ENCODE measurements at regions not wholly inside any gene's neighbourhood (a gene's known extent, or its start where the extent isn't known, plus 50 kb on each side); places are given as distances from the start of the nearest gene placed in this dataset.
"Not testable (repeated sequence)": the region's sequence is repeated elsewhere in the genome, so short reads cannot be mapped to it uniquely, and the experiment has no call there.

- Histone ChIP-seq H3K79me2 (ENCODE audit: insufficient read depth, low read length) (no peaks in the 10 kb centered on the region), H2AFZ (ENCODE audit: low read depth, low read length, severe bottlenecking) (no peak overlapping the region), H3K9ac (ENCODE audit: low read length) (no peak overlapping the region), H3K4me2 (ENCODE audit: low read depth, low read length, poor library complexity, severe bottlenecking) (no peak overlapping the region), H3K9me2 (replicated peaks; ENCODE audit: insufficient read depth, low read length) (no peaks in the 10 kb centered on the region), H3K27ac (ENCODE audit: low read depth, low read length) (no peak overlapping the region), H3K9me3 (ENCODE audit: insufficient read depth, low read length) (no peaks in the 10 kb centered on the region), H3K27me3 (ENCODE audit: low read length) (no peaks in the 10 kb centered on the region), H3K4me3 (ENCODE audit: insufficient read depth, low read length, poor library complexity, severe bottlenecking) (no peak overlapping the region), H4K20me1 (ENCODE audit: low read depth, low read length) (no peaks in the 10 kb centered on the region), H3K36me3 (ENCODE audit: low read length) (no peaks in the 10 kb centered on the region), H3F3A (ENCODE audit: insufficient read depth) (no peaks in the 10 kb centered on the region)
- TF ChIP-seq EZH2phosphoT487 (conservative IDR thresholded peaks at IDR 0.05; ENCODE audit: low read length) (no peak), CTCF (IDR thresholded peaks at IDR 0.05; ENCODE audit: insufficient read depth, low read length, poor library complexity, severe bottlenecking) (no peak)
Measured at GRCh38 chr4:147246096-147246495, 234.8 kb upstream of the EDNRA start.

- not testable (repeated sequence) for H4K20me1 ChIP-seq (ENCODE audit: low read depth, low read length); H3K27me3 ChIP-seq (ENCODE audit: low read length); H3K27ac ChIP-seq (ENCODE audit: low read depth, low read length); H3K36me3 ChIP-seq (ENCODE audit: low read length); H3K9me2 ChIP-seq (replicated peaks; ENCODE audit: insufficient read depth, low read length); H3K4me2 ChIP-seq (ENCODE audit: low read depth, low read length, poor library complexity, severe bottlenecking); H2AFZ ChIP-seq (ENCODE audit: low read depth, low read length, severe bottlenecking); H3K9ac ChIP-seq (ENCODE audit: low read length); H3K4me3 ChIP-seq (ENCODE audit: insufficient read depth, low read length, poor library complexity, severe bottlenecking); H3K79me2 ChIP-seq (ENCODE audit: insufficient read depth, low read length); H3F3A ChIP-seq (ENCODE audit: insufficient read depth); H3K9me3 ChIP-seq (ENCODE audit: insufficient read depth, low read length)
Measured at GRCh38 chr4:147246528-147246927, 234.4 kb upstream of the EDNRA start.

- no peak overlapping the region for H3K4me3 ChIP-seq (ENCODE audit: insufficient read depth, low read length, poor library complexity, severe bottlenecking)
- no peak overlapping the region for H3K27ac ChIP-seq (ENCODE audit: low read depth, low read length)
- no peaks in the 10 kb centered on the region for H3K36me3 ChIP-seq (ENCODE audit: low read length)
- no peak overlapping the region for H3K4me2 ChIP-seq (ENCODE audit: low read depth, low read length, poor library complexity, severe bottlenecking)
- no peak for TF ChIP-seq CTCF (IDR thresholded peaks at IDR 0.05; ENCODE audit: insufficient read depth, low read length, poor library complexity, severe bottlenecking)
- H3K79me2 ChIP-seq (ENCODE audit: insufficient read depth, low read length), result no peaks in the 10 kb centered on the region
- H2AFZ ChIP-seq (ENCODE audit: low read depth, low read length, severe bottlenecking), result no peak overlapping the region
- H3K9ac ChIP-seq (ENCODE audit: low read length), result no peak overlapping the region
- no peaks in the 10 kb centered on the region for H3K9me3 ChIP-seq (ENCODE audit: insufficient read depth, low read length)
- no peaks in the 10 kb centered on the region for H4K20me1 ChIP-seq (ENCODE audit: low read depth, low read length)
- H3F3A ChIP-seq (ENCODE audit: insufficient read depth), result no peaks in the 10 kb centered on the region
- H3K27me3 ChIP-seq (ENCODE audit: low read length), result no peaks in the 10 kb centered on the region
- no peaks in the 10 kb centered on the region for H3K9me2 ChIP-seq (replicated peaks; ENCODE audit: insufficient read depth, low read length)
Measured at GRCh38 chr4:147247579-147247978, 233.3 kb upstream of the EDNRA start.

- no peak overlapping the region for H3K27ac ChIP-seq (ENCODE audit: low read depth, low read length)
- H3K27me3 ChIP-seq (ENCODE audit: low read length), result no peaks in the 10 kb centered on the region
- no peak overlapping the region for H2AFZ ChIP-seq (ENCODE audit: low read depth, low read length, severe bottlenecking)
- no peaks in the 10 kb centered on the region for H3K9me3 ChIP-seq (ENCODE audit: insufficient read depth, low read length)
- no peak overlapping the region for H3K4me2 ChIP-seq (ENCODE audit: low read depth, low read length, poor library complexity, severe bottlenecking)
- H4K20me1 ChIP-seq (ENCODE audit: low read depth, low read length), result no peaks in the 10 kb centered on the region
- no peaks in the 10 kb centered on the region for H3K36me3 ChIP-seq (ENCODE audit: low read length)
- no peak overlapping the region for H3K9ac ChIP-seq (ENCODE audit: low read length)
- no peaks in the 10 kb centered on the region for H3F3A ChIP-seq (ENCODE audit: insufficient read depth)
- no peak for TF ChIP-seq EZH2phosphoT487 (conservative IDR thresholded peaks at IDR 0.05; ENCODE audit: low read length)
- TF ChIP-seq CTCF (IDR thresholded peaks at IDR 0.05; ENCODE audit: insufficient read depth, low read length, poor library complexity, severe bottlenecking), result no peak
- H3K79me2 ChIP-seq (ENCODE audit: insufficient read depth, low read length), result no peaks in the 10 kb centered on the region
- no peaks in the 10 kb centered on the region for H3K9me2 ChIP-seq (replicated peaks; ENCODE audit: insufficient read depth, low read length)
- no peak overlapping the region for H3K4me3 ChIP-seq (ENCODE audit: insufficient read depth, low read length, poor library complexity, severe bottlenecking)
Measured at GRCh38 chr4:147250062-147250461, 230.8 kb upstream of the EDNRA start.

- not testable (repeated sequence) for H3K9me3 ChIP-seq (ENCODE audit: insufficient read depth, low read length); H3K27me3 ChIP-seq (ENCODE audit: low read length); H3K9ac ChIP-seq (ENCODE audit: low read length); H3F3A ChIP-seq (ENCODE audit: insufficient read depth); H3K9me2 ChIP-seq (replicated peaks; ENCODE audit: insufficient read depth, low read length); H3K4me2 ChIP-seq (ENCODE audit: low read depth, low read length, poor library complexity, severe bottlenecking); H3K4me3 ChIP-seq (ENCODE audit: insufficient read depth, low read length, poor library complexity, severe bottlenecking); H3K27ac ChIP-seq (ENCODE audit: low read depth, low read length); H3K79me2 ChIP-seq (ENCODE audit: insufficient read depth, low read length); H3K36me3 ChIP-seq (ENCODE audit: low read length); H2AFZ ChIP-seq (ENCODE audit: low read depth, low read length, severe bottlenecking); H4K20me1 ChIP-seq (ENCODE audit: low read depth, low read length)
Measured at GRCh38 chr4:147255268-147255667, 225.6 kb upstream of the EDNRA start.

GRCh38 chr4:147259271-147259670 is 221.6 kb upstream of the EDNRA start:
- not testable (repeated sequence) for H3K4me2 ChIP-seq (ENCODE audit: low read depth, low read length, poor library complexity, severe bottlenecking); H4K20me1 ChIP-seq (ENCODE audit: low read depth, low read length); H3K9ac ChIP-seq (ENCODE audit: low read length); H3F3A ChIP-seq (ENCODE audit: insufficient read depth); H2AFZ ChIP-seq (ENCODE audit: low read depth, low read length, severe bottlenecking); H3K9me3 ChIP-seq (ENCODE audit: insufficient read depth, low read length); H3K79me2 ChIP-seq (ENCODE audit: insufficient read depth, low read length); H3K27me3 ChIP-seq (ENCODE audit: low read length); H3K27ac ChIP-seq (ENCODE audit: low read depth, low read length); H3K36me3 ChIP-seq (ENCODE audit: low read length); H3K4me3 ChIP-seq (ENCODE audit: insufficient read depth, low read length, poor library complexity, severe bottlenecking); H3K9me2 ChIP-seq (replicated peaks; ENCODE audit: insufficient read depth, low read length)

Data from SU-DHL-6 (cell line).